ENCODE measurements at regions not wholly inside any gene's neighbourhood (a gene's known extent, or its start where the extent isn't known, plus 50 kb on each side); places are given as distances from the start of the nearest gene placed in this dataset.

DNA sequence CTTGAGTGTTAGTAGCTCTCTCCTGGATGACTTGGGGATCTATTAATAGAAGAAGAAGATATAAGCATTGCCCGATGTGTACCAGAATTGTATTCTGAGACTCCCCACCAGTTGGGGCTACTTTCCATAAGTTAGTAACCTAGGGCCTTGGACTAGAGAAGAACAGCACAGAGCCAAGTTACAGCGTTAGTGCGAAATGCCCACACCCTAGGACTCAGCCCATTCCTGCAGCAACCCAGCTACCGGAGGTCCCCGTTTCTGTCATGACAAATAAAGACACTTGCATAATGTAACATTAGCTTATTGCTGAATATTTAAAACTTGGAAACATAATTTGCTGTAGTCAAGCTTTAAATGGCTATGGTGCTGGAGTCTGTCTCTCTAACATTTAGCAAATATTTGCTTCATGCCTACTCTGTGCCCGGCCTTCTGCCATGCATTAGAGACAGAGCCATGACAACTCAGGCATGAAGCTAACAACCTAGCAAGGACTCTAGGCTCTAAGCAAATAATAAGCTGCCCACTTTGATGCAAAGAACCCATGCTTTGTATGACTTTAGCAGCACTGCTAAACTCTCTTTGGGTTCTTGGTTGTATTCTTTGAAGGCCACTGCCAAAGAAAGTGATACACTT lies 103.4 kb upstream of the COL21A1 start:
- no peak for TF ChIP-seq CTCF (IDR thresholded peaks at IDR 0.05; ENCODE audit: control insufficient read depth, extremely low read depth, insufficient read depth)
- DNase-seq (ENCODE audit: low read depth): no peak
- no peak overlapping the region for H3K4me3 ChIP-seq (ENCODE audit: low read depth, low read length)

- TF ChIP-seq CTCF (IDR thresholded peaks at IDR 0.05; ENCODE audit: control insufficient read depth, extremely low read depth, insufficient read depth): no peak
- DNase-seq (ENCODE audit: low read depth): no peak
- no peak overlapping the region for H3K4me3 ChIP-seq (ENCODE audit: low read depth, low read length)
Measured at GRCh38 chr6:56349194-56349593, 101.8 kb upstream of the COL21A1 start.

- no peak for DNase-seq (ENCODE audit: low read depth)
- TF ChIP-seq CTCF (IDR thresholded peaks at IDR 0.05; ENCODE audit: control insufficient read depth, extremely low read depth, insufficient read depth): no peak
Measured at GRCh38 chr6:56348578-56348977, 101.2 kb upstream of the COL21A1 start.

GRCh38 chr6:56347526-56347925 lies 100.1 kb upstream of the COL21A1 start:
- no peak for DNase-seq (ENCODE audit: low read depth)
- no peak overlapping the region for H3K4me3 ChIP-seq (ENCODE audit: low read depth, low read length)
- no peak for TF ChIP-seq CTCF (IDR thresholded peaks at IDR 0.05; ENCODE audit: control insufficient read depth, extremely low read depth, insufficient read depth)

More at GRCh38 chr6:56348578-56348977, 101.2 kb upstream of the COL21A1 start:
- H3K4me3 ChIP-seq (ENCODE audit: low read depth, low read length): no peak overlapping the region

GRCh38 chr6:56346958-56347357 lies 99.6 kb upstream of the COL21A1 start:
- H3K4me3 ChIP-seq (ENCODE audit: low read depth, low read length): no peak overlapping the region
- TF ChIP-seq CTCF (IDR thresholded peaks at IDR 0.05; ENCODE audit: control insufficient read depth, extremely low read depth, insufficient read depth): no peak
- no peak for DNase-seq (ENCODE audit: low read depth)

DNA sequence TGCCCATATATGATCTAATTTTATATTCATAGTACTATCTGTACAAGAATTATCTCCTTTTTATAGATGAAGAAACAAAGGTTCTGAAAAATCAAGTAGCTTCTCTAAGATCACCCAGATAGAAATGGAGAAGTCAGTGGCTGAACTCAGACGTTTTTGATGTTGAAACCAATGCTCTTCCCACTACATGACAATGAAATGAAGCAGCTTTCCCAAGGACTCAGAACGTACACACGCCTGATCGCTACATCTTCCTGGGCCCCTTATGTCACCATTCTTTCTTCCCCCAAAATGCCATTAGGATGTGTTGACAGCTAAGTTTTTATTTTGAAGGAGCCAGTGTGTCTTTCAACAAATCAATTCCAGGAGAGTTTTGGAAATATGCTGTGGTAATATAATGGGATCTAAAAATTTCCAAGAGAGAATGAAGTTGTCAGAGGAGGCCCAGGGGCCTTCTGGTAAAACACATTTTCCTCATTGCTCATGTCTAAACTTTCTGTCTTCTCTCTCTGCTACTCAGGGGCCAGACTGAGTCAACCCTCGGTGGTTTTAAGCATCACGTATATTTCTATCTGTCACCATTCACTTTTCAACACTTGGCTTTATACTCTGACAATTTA lies 98.1 kb upstream of the COL21A1 start:
- H3K4me3 ChIP-seq (ENCODE audit: low read depth, low read length): no peak overlapping the region
- no peak for DNase-seq (ENCODE audit: low read depth)
- TF ChIP-seq CTCF (IDR thresholded peaks at IDR 0.05; ENCODE audit: control insufficient read depth, extremely low read depth, insufficient read depth): no peak

GRCh38 chr6:56343295-56343694 lies 95.9 kb upstream of the COL21A1 start:
- DNase-seq (ENCODE audit: low read depth): no peak
- no peak for TF ChIP-seq CTCF (IDR thresholded peaks at IDR 0.05; ENCODE audit: control insufficient read depth, extremely low read depth, insufficient read depth)
- no peak overlapping the region for H3K4me3 ChIP-seq (ENCODE audit: low read depth, low read length)

All from LNCaP clone FGC (cell line).